ENCODE measurements at regions not wholly inside any gene's neighbourhood (a gene's known extent, or its start where the extent isn't known, plus 50 kb on each side); places are given as distances from the start of the nearest gene placed in this dataset.

- TF ChIP-seq CTCF (IDR thresholded peaks at IDR 0.05) (no peak), POLR2A (IDR thresholded peaks at IDR 0.05) (no peak)
These were observed 59.4 kb upstream of the WSCD2 start for GRCh38 chr12:108069651-108070165.

Measured in lower leg skin (tissue), 3 donors.